GM23338 (cell line): ENCODE measurements at regions not wholly inside any gene's neighbourhood (a gene's known extent, or its start where the extent isn't known, plus 50 kb on each side); places are given as distances from the start of the nearest gene placed in this dataset.

Experiments used
- ATAC-seq: fragments of 200-7000 bp; cut with Tn5 transposase; 3 replicates; pipeline ENCODE4 v1.9.1; 2020
- DNase-seq: peaks from one replicate; pipeline ENCODE4 v3.0.0-alpha.2; 2015; ENCODE audit warnings: low spot score
- H2AFZ ChIP-seq: fragments of 200-600 bp; sonication (generic); 2 replicates; pipeline ENCODE4 v1.8.0; 2016; ENCODE audit warnings: antibody characterized with exemption, mild to moderate bottlenecking, moderate library complexity
- H3F3A ChIP-seq: fragments of 200-600 bp; sonication (generic); replicated peaks from 2 replicates; pipeline ENCODE4 v1.8.0; 2017; ENCODE audit warnings: antibody characterized with exemption, mixed run types, low read depth
- H3K27ac ChIP-seq: fragments of 200-600 bp; sonication (generic); 2 replicates; pipeline ENCODE4 v1.6.1; 2016; ENCODE audit warnings: low read depth
- H3K27me3 ChIP-seq: fragments of 200-600 bp; sonication (generic); 2 replicates; pipeline ENCODE4 v1.8.0; 2016; ENCODE audit warnings: mild to moderate bottlenecking, mixed run types, moderate library complexity; ENCODE audit not compliant: insufficient read depth
- H3K36me3 ChIP-seq: fragments of 200-600 bp; sonication (generic); 2 replicates; pipeline ENCODE4 v1.8.0; 2016; ENCODE audit warnings: mild to moderate bottlenecking; ENCODE audit not compliant: insufficient read depth
- H3K4me1 ChIP-seq: fragments of 200-600 bp; sonication (generic); 2 replicates; pipeline ENCODE4 v1.8.0; 2016; ENCODE audit warnings: mild to moderate bottlenecking, moderate library complexity; ENCODE audit not compliant: insufficient read depth
- H3K4me2 ChIP-seq: fragments of 200-600 bp; sonication (generic); 2 replicates; pipeline ENCODE4 v1.7.1; 2017; ENCODE audit warnings: mixed run types
- H3K4me3 ChIP-seq: fragments of 200-600 bp; sonication (generic); 2 replicates; pipeline ENCODE4 v1.6.1; 2016; ENCODE audit warnings: mixed run types
- H3K79me2 ChIP-seq: fragments of 200-600 bp; sonication (generic); replicated peaks from 2 replicates; pipeline ENCODE4 v1.8.0; 2017; ENCODE audit warnings: mild to moderate bottlenecking; ENCODE audit not compliant: insufficient read depth
- H3K9me2 ChIP-seq: fragments of 200-600 bp; sonication (generic); 2 replicates; pipeline ENCODE4 v1.8.0; 2017; ENCODE audit not compliant: insufficient read depth
- H4K20me1 ChIP-seq: fragments of 200-600 bp; sonication (generic); replicated peaks from 2 replicates; pipeline ENCODE4 v1.8.0; 2017; ENCODE audit warnings: mild to moderate bottlenecking; ENCODE audit not compliant: insufficient read depth
- H3K27ac Mint-ChIP-seq: 2 replicates; pipeline ENCODE4 v1.8.0; 2020; ENCODE audit warnings: inconsistent platforms, mild to moderate bottlenecking, moderate library complexity, mixed read lengths
- H3K27me3 Mint-ChIP-seq: 3 replicates; pipeline ENCODE4 v1.8.0; 2022; ENCODE audit warnings: low read depth, mild to moderate bottlenecking, moderate library complexity, mixed read lengths, inconsistent platforms; ENCODE audit not compliant: insufficient read depth, poor library complexity
- H3K36me3 Mint-ChIP-seq: 3 replicates; pipeline ENCODE4 v1.8.0; 2021; ENCODE audit warnings: low read depth, mild to moderate bottlenecking, inconsistent platforms, moderate library complexity, mixed read lengths
- H3K4me1 Mint-ChIP-seq: 3 replicates; pipeline ENCODE4 v1.8.0; 2020; ENCODE audit warnings: mild to moderate bottlenecking, inconsistent platforms, mixed read lengths
- H3K4me3 Mint-ChIP-seq: 3 replicates; pipeline ENCODE4 v1.8.0; 2021; ENCODE audit warnings: moderate library complexity, mild to moderate bottlenecking, inconsistent platforms, mixed read lengths
- H3K9me3 Mint-ChIP-seq: 3 replicates; pipeline ENCODE4 v1.8.0; 2020; ENCODE audit warnings: moderate library complexity, mild to moderate bottlenecking, inconsistent platforms, mixed read lengths
- CREB1 ChIP-seq: fragments of 250-450 bp; sonication (Bioruptor Pico); IDR thresholded peaks from 2 replicates; pipeline ENCODE4 v1.5.0; 2020; ENCODE audit warnings: low read depth, mild to moderate bottlenecking, moderate library complexity
- TF ChIP-seq, protein P1 (sequence below): fragments of 250-450 bp; sonication (Bioruptor Pico); IDR thresholded peaks from 2 replicates; pipeline ENCODE4 v1.5.0; 2020; ENCODE audit warnings: mild to moderate bottlenecking, moderate library complexity
- TF ChIP-seq, protein P2 (sequence below), 2 experiments: fragments of 200-600 bp in 1 of 2; sonication (generic) in 1 of 2; conservative IDR thresholded peaks; 2 replicates each; pipeline versions ENCODE4 v1.5.1 to v1.6.1; 2016 to 2017; ENCODE audit warnings: antibody characterized with exemption in 2 of 2, low read depth in 2 of 2, mild to moderate bottlenecking in 2 of 2, moderate library complexity in 1 of 2

DNA sequence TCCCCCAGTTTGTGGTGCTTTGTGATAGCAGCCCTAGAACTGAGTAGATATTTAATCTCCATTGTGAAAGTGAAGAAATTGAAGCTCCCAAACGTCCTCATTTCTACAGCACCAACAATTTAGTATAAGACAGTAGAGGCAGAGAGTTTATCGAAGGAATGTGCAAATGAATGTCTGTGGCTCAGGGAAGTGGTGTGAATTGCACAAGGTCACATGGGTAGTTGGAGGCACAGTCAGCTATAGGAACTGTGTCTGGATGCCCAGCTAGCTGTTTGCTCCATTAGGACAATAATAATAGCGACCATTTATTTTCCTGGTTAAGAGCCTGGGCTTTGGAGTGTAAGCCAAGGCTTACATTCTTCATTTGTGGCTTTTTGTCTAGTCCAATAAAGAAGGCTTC lies 144.4 kb upstream of the USP24 start (continued):
- TF ChIP-seq, protein P1, sequence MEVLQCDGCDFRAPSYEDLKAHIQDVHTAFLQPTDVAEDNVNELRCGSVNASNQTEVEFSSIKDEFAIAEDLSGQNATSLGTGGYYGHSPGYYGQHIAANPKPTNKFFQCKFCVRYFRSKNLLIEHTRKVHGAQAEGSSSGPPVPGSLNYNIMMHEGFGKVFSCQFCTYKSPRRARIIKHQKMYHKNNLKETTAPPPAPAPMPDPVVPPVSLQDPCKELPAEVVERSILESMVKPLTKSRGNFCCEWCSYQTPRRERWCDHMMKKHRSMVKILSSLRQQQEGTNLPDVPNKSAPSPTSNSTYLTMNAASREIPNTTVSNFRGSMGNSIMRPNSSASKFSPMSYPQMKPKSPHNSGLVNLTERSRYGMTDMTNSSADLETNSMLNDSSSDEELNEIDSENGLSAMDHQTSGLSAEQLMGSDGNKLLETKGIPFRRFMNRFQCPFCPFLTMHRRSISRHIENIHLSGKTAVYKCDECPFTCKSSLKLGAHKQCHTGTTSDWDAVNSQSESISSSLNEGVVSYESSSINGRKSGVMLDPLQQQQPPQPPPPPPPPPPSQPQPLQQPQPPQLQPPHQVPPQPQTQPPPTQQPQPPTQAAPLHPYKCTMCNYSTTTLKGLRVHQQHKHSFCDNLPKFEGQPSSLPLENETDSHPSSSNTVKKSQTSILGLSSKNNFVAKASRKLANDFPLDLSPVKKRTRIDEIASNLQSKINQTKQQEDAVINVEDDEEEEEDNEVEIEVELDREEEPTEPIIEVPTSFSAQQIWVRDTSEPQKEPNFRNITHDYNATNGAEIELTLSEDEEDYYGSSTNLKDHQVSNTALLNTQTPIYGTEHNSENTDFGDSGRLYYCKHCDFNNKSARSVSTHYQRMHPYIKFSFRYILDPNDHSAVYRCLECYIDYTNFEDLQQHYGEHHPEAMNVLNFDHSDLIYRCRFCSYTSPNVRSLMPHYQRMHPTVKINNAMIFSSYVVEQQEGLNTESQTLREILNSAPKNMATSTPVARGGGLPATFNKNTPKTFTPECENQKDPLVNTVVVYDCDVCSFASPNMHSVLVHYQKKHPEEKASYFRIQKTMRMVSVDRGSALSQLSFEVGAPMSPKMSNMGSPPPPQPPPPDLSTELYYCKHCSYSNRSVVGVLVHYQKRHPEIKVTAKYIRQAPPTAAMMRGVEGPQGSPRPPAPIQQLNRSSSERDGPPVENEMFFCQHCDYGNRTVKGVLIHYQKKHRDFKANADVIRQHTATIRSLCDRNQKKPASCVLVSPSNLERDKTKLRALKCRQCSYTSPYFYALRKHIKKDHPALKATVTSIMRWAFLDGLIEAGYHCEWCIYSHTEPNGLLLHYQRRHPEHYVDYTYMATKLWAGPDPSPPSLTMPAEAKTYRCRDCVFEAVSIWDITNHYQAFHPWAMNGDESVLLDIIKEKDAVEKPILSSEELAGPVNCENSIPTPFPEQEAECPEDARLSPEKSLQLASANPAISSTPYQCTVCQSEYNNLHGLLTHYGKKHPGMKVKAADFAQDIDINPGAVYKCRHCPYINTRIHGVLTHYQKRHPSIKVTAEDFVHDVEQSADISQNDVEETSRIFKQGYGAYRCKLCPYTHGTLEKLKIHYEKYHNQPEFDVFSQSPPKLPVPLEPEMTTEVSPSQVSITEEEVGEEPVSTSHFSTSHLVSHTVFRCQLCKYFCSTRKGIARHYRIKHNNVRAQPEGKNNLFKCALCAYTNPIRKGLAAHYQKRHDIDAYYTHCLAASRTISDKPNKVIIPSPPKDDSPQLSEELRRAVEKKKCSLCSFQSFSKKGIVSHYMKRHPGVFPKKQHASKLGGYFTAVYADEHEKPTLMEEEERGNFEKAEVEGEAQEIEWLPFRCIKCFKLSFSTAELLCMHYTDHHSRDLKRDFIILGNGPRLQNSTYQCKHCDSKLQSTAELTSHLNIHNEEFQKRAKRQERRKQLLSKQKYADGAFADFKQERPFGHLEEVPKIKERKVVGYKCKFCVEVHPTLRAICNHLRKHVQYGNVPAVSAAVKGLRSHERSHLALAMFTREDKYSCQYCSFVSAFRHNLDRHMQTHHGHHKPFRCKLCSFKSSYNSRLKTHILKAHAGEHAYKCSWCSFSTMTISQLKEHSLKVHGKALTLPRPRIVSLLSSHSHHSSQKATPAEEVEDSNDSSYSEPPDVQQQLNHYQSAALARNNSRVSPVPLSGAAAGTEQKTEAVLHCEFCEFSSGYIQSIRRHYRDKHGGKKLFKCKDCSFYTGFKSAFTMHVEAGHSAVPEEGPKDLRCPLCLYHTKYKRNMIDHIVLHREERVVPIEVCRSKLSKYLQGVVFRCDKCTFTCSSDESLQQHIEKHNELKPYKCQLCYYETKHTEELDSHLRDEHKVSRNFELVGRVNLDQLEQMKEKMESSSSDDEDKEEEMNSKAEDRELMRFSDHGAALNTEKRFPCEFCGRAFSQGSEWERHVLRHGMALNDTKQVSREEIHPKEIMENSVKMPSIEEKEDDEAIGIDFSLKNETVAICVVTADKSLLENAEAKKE (CRISPR knock-in tag) = no peak
- TF ChIP-seq CREB1 (CRISPR knock-in tag) = no peak

DNA sequence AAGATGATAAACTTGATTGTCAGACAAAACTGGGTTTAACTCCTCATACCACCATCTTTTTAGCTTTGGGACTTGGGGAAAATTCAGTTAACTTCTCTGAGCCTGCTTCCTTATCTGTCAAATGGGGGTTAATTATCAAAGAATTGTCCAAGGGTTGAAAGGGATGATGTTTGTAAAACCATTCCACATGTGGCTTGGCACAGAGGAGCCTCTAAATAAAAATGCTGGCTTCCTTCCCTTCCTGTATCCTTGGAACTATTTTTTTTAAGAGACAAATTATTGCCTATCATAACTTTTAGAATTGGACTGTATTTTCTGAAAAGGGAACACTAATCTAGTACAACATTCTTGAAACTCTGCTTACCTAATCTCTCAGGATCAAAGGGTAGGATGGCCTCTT lies 143.4 kb upstream of the USP24 start:
- H3K4me2 ChIP-seq = no peak overlapping the region
- Mint-ChIP-seq H3K9me3 (no peaks in the 10 kb centered on the region), H3K27ac (no peak overlapping the region), H3K36me3 (no peaks in the 10 kb centered on the region), H3K4me3 (no peak overlapping the region), H3K4me1 (no peaks in the 10 kb centered on the region), H3K27me3 (no peaks in the 10 kb centered on the region)
- H3K4me3 ChIP-seq = no peak overlapping the region
- no peaks in the 10 kb centered on the region for H3K27me3 ChIP-seq
- H3K27ac ChIP-seq = no peak overlapping the region
- no peaks in the 10 kb centered on the region for H4K20me1 ChIP-seq
- H2AFZ ChIP-seq = no peak overlapping the region
- H3K9me2 ChIP-seq = peaks cover 3% of the 10 kb centered on the region; the same call in 1 of the 2 replicates
- H3F3A ChIP-seq = no peaks in the 10 kb centered on the region
- no peaks in the 10 kb centered on the region for H3K4me1 ChIP-seq
- no peak for ATAC-seq
- no peak for DNase-seq
- H3K36me3 ChIP-seq = no peaks in the 10 kb centered on the region
- no peaks in the 10 kb centered on the region for H3K79me2 ChIP-seq
- no peak for TF ChIP-seq CREB1 (CRISPR knock-in tag)
- TF ChIP-seq, protein P1 (CRISPR knock-in tag) = no peak
- TF ChIP-seq, protein P2, sequence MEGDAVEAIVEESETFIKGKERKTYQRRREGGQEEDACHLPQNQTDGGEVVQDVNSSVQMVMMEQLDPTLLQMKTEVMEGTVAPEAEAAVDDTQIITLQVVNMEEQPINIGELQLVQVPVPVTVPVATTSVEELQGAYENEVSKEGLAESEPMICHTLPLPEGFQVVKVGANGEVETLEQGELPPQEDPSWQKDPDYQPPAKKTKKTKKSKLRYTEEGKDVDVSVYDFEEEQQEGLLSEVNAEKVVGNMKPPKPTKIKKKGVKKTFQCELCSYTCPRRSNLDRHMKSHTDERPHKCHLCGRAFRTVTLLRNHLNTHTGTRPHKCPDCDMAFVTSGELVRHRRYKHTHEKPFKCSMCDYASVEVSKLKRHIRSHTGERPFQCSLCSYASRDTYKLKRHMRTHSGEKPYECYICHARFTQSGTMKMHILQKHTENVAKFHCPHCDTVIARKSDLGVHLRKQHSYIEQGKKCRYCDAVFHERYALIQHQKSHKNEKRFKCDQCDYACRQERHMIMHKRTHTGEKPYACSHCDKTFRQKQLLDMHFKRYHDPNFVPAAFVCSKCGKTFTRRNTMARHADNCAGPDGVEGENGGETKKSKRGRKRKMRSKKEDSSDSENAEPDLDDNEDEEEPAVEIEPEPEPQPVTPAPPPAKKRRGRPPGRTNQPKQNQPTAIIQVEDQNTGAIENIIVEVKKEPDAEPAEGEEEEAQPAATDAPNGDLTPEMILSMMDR (conservative IDR thresholded peaks at IDR 0.05; ENCODE audit: low read depth in 2 of 2) = no peak
